Astrocyte of the hippocampus (primary cell): ENCODE measurements at regions not wholly inside any gene's neighbourhood (a gene's known extent, or its start where the extent isn't known, plus 50 kb on each side); places are given as distances from the start of the nearest gene placed in this dataset.
A peak's percentile ranks its signal among the peaks of the same experiment; 100 is the strongest.

ENCODE experiments used
- DNase-seq: peaks from one replicate; pipeline ENCODE4 v3.0.0; 2011; ENCODE audit warnings: low read depth, low spot score

DNA sequence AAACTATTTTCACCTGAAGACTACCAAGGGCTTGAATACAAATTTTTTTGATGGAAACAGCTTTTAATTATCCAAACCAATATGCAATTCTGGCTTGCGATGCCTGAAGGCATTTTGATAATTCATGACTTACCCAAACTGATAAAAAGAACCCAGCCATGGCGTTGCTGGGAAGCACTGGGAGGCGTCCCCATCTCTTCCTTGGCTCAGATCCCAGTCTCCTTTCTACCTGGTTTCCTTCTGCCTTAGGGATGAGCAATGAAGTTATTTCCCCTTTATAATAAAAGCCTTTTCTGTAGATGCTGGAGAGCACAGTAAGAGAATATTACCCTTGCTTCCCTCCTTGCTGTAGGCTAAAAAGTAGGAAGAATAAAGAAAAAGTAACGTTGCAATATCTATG is 129.1 kb upstream of the ANK3 start:
- no peak for DNase-seq

DNA sequence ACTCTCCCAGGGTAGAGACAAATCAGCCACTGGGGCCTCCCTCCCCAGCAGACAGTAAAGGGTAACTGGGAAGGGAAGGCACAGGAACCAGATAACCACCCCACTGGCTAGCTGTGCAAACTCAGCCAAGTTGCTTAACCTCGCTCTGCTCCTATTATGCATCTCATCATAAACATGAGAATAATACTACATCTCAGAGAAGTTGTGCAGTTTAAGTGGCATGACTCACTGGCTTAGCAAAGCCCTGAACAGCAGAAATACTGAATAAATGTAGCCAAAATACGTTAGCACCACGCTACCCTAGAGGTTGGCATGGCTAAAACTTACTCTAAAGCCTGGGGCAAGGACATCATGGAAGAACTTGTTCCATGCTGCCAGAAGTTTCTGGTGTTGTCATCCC is 128.1 kb upstream of the ANK3 start:
- no peak for DNase-seq

DNA sequence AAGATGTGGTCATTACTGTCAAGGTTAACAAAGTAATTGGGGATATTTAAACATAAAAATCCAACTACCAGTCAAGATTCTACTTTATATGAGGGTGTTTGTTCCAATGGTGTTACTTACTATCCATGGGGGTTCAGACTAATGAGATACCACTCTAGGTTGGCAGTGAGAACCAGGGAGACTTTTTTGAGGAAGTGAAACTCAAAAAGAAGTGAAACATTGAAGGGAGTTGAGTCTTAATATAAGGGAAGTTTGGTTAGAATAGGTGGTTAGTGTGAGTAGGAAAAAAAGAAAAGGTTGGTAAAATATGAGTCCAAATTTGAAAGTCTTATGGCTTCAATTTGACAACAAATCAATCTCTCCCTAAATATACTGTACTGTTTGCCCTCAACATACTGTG is 123.6 kb upstream of the ANK3 start:
- DNase-seq, result no peak

DNA sequence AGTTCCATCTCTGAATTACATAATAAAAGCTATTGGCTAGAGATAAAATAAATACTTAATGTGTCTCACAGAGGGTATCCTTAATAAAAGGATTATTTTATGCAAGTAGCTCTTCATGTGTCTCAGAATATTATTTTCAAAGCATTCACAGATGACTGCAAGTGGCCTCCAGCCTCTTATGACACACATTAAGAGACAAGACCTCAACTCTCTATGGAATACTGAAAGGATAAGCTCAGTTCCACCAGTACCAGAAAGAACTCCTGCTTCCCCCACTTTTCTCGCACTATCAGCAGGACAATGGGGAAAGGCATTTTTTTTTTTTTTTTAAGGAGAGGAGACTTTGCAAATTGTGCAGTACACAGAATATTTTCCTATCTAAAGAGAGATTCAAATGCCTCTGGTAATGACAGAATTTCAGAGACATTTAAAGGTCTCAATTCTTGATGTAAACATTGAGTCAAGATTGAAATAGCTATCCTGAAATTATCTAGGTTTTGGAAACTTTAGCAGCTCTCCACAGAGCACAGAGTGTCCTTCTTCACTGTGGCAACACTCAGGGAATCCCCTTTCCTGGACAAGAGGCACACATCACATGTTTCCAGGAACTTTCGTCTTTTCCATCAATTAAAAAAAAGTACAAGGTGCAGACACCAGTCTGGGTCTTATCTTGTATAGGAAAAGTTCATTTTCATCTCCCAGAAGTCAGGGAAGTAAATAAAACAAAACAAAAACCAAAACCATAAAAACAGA is 122.0 kb upstream of the ANK3 start:
- no peak for DNase-seq

DNA sequence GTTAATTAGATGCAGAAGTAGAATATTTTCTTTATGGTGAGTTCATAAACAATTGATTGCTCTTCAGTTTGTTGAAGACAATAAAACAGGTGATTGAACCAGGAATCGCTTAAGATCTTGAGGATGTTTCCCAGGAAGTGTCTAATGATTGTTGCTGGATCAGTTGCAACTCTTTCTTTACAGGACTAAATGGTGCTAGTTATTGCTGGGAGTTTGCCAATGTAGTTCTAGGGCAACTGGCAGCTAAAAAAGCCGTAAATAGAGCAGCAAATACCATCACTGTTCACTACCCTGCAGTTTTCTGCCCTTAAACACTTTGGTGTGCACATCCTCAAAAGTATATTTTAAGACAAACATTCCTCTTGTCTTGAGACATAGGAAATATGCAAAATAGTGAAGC is 119.2 kb upstream of the ANK3 start:
- DNase-seq, result peak; percentile 38

DNA sequence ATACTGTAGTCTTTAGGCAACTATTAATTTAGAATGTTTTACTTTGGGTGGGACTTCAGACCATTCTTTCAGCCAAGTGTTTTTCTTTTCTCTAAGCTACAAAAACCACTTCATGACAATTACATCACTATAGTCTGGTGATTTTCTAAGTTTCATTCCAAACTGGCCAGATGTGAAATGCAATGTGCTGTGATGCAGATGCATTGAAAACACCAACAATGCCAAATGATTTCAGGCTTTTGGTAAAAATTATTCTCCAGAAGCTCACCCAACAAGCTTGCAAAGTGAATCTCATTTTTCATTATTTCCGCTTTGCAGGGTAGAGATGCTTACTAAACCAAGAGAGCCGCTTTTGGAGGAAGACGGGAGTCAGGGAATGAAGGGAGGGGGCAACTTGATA is 118.4 kb upstream of the ANK3 start:
- DNase-seq, result no peak

DNA sequence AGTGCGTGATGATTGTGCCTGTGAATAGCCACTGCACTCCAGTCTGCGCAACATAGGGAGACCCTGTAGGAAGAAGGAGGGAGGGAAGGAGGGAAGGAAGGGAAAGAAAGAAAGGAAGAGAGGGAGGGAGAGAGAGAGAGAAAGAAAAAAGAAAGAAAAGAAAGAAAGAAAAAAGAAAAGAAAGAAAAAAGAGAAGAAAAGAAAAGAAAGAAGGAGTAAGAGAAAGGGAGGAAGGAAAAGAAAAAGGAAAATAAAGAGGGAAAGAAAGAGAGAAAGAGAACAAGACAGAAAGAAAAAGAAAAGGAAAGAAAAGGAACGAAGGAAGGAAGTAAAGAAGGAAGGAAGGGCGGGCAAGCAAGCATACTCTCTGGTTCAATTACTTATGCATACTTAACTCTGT is 112.9 kb upstream of the ANK3 start:
- no peak for DNase-seq

DNA sequence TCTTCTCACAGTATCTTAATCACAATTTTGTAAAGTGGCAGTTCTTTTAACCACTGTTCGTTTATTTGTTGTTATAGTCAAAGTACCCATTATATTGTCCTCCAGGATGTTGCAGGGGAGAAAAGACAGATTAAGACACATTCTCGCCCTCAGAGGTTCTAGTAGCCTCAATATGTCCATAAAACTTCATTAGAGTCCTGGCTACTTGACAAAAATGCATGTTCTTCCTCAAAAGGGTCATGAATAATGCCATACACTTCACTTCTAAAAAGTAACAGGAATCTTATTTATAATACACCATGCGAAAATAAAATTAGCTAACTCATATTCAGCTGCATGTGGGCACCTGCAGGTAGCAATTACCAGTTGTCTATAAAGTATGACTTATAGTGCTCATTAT is 109.3 kb upstream of the ANK3 start:
- no peak for DNase-seq

DNA sequence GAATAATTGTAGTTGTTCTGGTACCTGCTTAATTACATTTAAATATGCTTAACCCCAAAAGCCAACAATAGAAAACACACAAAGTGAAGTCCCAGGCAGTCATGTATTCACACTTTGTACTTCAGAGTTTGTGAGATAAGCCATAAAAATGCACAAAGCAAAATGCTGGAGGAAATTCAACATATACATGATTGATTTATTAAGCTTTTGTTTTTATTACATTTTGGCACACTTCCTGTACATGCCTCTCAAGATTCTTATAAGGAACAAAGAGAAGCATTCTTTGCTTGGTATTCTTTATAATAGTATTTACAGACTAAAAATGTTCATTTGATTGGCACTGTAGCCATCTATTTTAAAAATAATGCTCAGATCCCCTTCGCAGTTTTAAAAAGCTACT is 107.7 kb upstream of the ANK3 start:
- DNase-seq, result no peak

DNA sequence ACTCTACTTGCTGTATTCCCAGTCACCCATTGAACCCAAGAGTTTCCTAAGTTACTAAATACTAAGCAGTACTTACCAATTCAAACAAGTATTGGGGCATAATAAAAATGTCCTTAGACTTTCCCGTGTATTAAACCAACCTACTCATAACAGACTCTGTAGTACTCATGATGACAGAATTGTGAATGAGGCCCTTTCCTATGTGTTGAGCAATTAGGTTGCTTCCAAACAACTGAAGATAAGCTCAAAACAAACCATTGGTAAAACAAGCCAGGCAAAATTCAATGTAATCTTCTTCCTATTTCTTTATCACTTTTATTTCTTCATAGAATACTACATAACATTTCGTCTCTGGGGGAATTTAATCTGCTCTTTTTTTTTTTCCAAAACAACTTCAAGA is 106.5 kb upstream of the ANK3 start:
- DNase-seq, result no peak

DNA sequence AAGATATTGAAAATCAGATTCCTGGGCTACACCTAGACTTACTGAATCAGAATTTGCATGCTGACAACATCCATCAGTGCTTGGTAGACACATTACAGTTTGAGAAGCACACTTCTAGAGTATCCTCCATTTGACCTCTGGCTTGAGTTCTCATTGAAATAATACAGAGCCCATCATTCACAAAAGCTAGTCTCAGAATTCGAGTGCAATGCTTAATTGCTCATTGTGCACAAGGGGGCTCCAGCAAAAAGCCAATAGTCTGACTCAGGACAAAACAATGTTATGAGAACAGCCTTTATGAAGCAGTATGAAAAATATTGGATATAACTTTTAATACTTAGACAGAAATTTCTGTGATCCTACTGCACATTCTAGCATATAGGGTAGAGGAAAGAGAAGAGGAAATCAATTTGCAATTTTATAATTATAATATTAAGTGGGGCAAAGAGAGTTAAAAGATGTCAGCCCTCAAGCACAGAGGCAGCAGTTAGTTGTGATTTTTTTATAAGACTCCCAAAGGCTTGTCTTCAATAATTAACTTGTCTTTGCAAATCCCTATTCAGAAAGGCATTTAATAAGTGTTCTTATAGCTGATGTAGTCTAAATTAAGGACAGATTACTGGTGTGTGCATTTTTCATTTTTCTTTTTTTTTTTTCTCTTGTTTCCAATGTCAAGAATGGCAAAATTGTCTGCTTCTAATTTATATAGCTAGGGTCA is 105.8 kb upstream of the ANK3 start:
- peak; percentile 59 for DNase-seq

DNA sequence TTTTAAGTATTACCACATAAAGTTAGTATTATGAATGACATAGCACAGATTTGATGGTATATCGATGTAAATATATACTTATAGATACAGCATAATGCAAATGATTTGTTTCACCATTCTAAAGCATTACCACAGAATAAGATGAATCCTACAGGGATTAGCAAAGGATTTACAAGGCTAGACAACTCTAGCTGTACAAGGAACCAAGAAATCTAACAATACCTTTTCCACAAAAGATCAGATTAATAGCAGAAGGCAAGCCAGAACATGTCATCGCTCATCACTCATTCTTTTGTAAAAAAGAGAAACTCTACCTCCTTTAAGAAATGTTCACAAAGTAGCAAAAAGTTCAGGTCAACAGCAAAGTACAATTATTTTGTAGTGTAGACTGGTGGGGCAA is 105.1 kb upstream of the ANK3 start:
- no peak for DNase-seq

DNA sequence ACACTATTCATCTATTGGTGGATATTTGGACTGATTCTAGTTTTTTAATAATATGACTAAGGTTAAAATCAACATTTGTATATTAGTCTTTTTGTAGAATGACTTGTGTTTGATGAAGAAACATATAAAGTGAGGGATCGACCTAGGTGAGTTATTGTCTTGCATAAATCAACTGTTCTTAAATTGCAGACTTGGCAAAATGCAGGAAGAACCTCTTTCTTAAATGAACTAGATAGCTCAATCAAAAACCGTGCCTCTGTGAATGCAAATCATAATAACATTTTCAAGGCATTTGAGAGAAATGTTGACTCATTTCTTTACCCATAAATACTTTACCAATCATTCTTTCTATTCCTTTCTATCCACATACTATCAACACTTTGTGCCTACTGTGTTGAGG is 101.5 kb upstream of the ANK3 start:
- no peak for DNase-seq

DNA sequence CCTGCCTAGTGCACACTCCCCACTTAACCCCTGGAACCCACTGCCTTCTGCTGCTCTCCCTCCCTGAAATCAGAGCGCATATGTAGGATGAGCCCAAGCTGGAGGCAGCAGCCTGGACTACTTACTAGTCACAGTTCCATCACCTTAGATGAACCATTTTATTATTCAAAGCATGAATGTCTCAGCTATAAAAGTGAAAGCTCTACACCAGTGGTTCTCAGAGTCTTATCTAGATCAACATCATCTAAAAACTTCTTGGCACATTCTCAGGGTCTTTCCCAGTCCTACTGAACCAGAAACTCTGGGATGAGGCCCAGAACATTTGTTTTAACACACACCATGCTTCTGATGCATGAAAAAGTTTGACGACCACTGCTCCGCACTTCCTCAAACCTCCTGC is 100.3 kb upstream of the ANK3 start:
- peak; percentile 81 for DNase-seq

DNA sequence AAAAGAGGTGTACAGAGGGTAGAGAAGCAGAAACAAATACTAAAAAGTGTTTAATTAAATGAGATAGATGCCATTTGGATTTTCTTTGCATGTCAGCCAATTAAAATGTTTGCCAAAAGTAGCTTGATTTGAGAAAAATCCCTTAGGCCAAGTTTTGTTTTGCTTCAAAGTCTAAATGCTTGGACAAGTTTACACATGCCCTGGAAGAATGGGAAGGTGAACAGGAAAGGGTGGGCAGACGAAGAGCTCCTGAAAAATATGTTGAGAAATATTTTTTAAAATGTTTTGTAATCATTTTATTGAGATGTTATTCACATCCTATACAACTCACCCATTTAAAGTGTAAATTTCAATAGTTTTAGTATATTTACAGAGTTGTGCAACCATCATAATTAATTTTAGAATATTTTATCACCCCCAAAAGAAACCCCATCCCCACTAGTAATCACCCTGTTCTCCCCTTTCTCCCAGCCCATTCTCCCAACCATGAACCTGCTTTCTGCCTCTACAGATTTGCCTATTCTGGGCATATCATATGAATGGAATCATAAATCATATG is 98.5 kb upstream of the ANK3 start:
- DNase-seq, result no peak

DNA sequence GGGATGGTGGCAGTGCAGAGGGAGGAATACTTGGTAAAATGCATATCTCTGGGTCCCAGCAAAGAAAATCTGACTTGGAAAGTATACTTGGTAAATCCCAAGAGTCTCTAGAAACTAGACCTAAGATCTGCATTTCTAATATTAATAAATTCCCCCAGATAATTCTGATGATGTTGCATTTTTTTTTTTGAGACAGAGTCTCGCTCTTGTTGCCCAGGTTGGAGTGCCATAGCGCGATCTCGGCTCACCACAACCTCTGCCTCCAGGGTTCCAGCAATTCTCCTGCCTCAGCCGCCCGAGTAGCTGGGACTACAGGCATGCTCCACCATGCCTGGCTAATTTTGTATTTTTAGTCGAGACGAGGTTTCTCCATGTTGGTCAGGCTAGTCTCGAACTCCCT is 97.9 kb upstream of the ANK3 start:
- no peak for DNase-seq

DNA sequence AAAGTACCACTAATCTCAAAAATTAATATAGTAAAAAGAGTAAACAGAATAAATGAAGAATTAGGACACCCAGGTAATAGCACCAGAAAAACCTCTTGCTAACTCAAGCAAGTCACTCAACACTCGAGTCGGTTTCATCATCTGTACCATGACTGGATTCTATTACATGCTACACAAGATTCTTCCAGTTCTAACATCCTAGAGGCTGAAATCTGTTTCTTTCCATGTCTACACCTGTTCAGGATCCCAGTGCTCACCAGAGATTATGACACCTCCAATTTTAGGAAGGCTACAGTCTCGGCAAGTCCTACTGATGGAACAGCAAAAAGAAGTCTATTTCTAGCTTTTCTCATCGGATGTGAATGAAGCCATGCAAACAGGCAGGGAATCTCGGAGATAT is 95.3 kb upstream of the ANK3 start:
- DNase-seq, result no peak

DNA sequence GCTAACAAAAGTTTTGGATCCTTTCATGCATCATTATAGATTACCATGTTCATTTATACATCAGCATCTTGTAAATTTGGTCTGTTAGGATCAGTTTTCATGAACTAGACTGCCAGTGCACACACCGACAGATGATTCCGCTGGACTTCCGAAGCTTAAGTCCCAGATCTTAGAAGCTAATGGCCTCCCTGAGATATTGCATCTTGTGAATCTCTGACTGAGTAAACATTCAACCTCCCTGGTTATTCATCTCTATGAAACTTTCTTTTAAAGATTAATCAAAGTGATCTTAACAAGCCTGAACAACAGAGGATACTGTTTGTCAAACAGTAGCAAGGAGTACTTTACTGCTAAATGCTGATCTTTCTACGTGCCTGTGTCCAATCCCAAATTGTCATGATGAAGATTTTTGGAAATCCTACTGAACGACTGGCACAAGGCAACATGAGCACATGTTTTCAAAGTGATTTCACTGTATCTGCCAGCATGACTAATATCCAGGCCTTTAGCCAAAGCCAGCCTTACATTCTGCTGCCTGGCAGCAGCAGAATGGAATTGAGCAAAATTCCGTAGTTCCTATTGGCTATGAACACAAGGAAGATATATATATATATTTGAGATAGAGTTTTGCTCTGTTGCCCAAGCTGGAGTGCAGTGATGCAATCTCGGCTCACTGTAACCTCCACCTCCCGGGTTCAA is 91.3 kb upstream of the ANK3 start:
- DNase-seq, result peak; percentile 92

DNA sequence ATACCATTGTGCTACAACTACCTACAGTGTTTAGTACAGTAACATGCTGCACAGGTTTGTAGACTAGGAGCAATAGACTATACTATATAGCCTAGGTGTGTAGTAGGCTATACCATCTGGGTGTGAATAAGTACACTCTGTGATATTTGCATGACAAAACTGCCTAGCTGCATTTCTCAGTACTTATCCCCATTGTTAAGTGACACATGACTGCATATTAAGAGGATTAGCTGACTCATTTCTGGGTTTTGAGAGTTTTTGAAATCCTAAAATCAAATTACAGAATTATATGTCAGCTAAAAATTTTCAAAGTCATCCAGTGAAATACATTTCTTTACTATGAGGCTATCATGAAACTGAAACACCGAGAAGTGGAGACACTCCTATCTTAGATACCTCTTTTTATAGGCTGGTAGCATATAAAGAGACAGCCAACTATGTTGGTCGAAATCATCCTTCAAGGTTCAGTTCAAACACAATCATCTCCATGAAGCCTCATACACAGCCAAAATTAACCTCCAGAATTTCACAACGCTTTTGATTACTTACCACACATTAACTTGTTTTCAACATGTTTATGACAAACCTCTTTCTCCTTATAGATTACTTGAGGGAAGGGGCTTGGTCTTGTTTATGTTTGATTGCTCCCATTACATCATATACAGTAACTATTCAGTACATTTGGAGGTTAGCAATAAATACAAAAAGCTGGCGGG is 89.8 kb upstream of the ANK3 start:
- peak; percentile 37 for DNase-seq

DNA sequence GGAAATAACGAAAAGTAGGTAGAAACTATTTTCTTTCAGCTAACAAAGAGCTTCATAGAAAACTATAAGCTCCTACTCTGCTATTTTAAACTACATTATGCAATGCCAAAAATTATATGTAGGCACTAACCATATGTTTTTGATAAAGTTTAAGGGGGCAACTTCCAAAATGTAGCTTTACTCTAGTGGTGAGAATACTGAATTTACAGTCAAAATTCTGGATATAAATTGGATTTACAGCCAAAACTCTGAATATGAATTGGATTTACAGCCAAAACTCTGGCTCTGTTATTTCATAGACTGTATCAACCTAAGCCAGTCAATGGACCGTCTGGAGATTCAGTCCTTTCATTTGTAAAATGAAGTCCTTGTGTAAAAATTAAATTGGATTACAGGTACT is 86.8 kb upstream of the ANK3 start:
- DNase-seq, result no peak

DNA sequence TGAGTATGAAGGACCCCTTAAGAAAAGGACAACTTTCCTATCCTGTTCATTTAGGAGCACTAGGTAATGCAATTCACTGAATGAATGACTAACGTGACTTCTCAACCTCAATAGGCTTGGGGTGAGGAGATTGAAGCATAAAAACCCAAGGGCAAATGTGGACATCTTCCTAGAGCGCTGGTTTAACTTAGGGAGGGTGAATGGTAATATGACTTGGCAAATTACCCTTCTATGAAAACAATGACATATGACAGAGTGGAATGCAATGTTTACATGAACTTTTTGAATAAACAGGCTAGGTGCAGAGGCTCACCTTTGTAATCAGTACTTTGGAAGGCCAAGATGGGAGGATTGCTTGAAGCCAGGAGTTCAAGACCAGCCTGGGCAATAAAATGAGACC is 83.9 kb upstream of the ANK3 start:
- no peak for DNase-seq

DNA sequence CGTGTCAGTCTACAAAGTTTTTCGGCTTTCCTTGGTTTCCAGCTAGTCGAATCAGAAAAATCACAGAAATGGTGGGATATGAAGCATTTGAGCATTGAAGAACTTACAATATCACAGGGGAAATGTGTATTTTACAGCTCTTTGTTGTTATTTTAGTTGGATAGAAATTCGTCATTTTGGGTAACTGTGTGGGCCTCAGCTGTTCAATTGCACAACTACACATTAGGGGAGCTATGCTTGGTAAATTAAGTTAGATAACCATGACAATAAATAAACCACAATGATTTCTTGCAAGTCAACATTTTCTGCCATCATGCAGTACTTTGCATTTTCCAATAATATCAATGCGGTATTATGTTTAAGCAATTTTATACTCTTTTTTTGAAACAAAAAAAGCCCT is 80.4 kb upstream of the ANK3 start:
- DNase-seq, result no peak
